ENCODE measurements at regions not wholly inside any gene's neighbourhood (a gene's known extent, or its start where the extent isn't known, plus 50 kb on each side); places are given as distances from the start of the nearest gene placed in this dataset.

- DNase-seq (ENCODE audit: low read depth in 4 of 4, low spot score in 1 of 4), result no peak
These were observed 147.8 kb downstream of the EN1 start for GRCh38 chr2:118699447-118700175.

- no peak for DNase-seq (ENCODE audit: low read depth in 4 of 4, low spot score in 1 of 4)
These were observed 148.9 kb downstream of the EN1 start for GRCh38 chr2:118698564-118698963.

GRCh38 chr2:118697781-118698180 is 149.7 kb downstream of the EN1 start:
- no peak for DNase-seq (ENCODE audit: low read depth in 4 of 4, low spot score in 1 of 4)

DNA sequence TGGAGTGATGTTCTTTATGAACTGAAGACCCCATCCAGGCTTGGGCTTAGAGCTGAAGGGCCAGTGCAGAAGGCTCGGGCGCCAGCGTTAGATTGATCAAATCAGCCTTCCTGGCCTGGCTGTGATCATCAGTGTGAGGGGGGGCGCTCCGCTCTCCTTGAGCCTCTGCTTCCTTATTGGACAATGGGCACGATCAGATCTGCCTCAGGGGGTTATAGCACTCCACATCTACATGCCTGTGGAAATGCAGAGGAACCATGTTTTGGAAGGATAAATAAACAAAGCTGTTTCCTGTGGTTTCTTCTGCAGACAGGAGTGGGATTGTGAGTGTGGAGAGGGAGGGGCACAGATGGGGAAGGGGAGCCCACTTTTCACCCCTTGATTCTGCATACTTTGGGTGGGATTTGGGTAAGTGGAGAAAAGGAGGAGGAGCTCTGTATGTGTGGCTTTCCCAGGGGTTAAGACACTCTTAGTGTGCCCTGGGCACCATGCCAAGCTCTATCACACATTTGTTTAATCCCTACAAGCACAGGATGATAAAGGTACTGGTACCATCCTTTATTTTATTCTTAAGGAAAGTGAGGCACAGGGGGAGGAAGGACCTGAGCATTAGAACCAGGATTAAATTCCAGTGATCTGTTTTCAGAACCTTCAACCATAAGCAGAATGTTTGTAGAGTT is 150.5 kb downstream of the EN1 start:
- no peak for DNase-seq (ENCODE audit: low read depth in 4 of 4, low spot score in 1 of 4)

DNA sequence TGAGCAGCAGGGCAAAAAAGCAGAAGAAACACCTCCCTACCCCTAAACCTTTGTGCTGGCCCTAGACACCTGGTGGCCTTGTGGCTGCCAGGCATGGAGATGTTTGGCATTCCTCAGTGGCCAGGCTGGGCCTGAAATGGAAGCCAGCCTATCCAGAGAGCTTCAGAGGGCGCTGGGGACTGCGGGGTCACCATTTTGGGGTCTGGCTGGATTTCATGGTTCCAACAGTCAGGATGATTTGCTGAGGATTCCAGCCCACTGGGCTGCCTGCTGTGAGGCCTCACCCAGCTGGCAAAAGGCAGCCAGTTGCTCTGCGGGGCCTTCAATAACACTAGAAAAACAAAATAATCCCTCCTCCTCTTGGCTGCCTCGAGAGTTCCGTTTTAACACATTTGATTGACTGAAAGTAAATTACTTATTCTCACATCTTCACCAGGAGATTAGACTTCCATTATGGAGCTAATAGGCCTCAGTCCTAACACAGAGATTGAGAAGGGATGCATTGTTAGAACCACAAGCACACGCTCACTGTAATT is 154.1 kb downstream of the EN1 start:
- DNase-seq (ENCODE audit: low read depth in 4 of 4, low spot score in 1 of 4), result no peak

DNA sequence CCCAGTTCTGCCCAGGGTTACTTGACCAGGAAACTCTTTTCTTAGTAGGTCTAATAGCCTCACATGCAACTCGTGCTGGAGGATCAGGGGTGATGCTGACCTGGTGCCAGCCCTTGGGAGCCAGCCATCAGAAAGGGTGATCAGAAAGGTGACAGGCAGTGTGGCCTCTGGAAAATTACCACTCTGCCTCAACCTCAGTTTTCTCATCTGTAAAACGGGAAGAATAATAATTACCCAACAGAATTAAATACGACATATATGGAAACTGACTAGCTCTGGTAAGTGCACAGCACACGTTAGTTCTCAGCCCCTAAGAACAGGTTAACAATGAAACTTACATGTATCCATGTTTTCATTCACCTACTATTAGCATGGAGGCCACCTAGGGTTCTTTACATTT is 157.6 kb downstream of the EN1 start:
- DNase-seq (ENCODE audit: low read depth in 4 of 4, low spot score in 1 of 4), result no peak

DNA sequence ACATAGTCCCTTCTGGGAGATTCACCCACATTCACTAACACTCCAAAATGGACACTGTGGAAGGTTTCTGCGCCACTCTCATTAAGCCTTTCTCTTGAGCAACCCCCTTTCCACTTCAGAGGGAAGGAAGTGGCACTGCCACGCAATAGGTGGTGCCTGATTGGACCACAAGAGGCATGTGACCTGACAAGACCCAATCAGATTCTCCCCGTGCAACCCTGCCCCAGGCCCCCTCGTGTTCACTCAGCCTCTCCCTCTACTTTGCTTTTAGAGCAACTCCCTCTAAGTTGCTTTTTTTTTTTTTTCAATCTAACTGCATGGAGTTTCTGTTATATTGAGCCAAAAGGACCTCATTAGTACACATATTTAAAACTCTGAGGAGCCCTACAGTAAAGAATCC is 158.0 kb downstream of the EN1 start:
- no peak for DNase-seq (ENCODE audit: low read depth in 4 of 4, low spot score in 1 of 4)

DNA sequence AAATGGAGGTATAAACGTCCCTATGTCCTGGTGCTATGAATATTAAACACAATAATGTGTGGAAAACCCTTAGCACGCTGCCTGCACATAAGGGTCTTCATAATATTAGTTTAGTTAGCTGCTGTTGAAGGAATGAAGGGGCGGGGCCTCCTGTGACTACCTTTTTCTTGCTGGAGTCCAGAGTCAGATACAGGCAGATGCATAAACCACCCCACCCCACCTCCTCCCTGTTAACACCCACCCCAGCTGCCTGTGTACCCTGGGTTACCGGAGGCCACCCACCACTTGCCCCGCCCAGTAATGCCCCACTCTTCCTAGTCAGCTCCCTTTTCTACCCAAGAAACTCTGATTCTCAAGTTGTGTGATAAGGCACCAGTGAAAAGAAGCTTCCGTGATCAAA is 158.4 kb downstream of the EN1 start:
- no peak for DNase-seq (ENCODE audit: low read depth in 4 of 4, low spot score in 1 of 4)

- no peak for DNase-seq (ENCODE audit: low read depth in 4 of 4, low spot score in 1 of 4)
These were observed 159.8 kb downstream of the EN1 start for GRCh38 chr2:118687698-118688097.

DNA sequence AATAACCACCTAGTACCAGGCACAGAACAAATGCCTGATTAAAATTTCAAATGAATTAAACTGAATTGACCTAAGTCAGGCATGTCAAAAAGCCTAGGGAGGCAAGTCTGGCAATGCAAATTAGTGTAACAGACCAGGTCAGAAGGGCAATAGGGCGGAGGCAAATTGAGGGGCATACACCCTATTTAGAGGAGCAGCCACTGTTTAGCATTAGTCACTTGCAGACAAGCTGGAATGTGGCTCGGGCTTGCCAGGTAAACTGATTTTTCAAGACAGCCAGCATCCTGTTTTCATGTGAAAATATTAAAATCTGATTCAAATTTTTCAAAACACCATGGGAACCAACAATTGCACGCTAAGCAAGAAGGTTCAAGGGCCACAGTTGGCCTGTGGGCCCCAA is 160.3 kb downstream of the EN1 start:
- no peak for DNase-seq (ENCODE audit: low read depth in 4 of 4, low spot score in 1 of 4)

- DNase-seq (ENCODE audit: low read depth in 4 of 4, low spot score in 1 of 4), result no peak
These were observed 161.1 kb downstream of the EN1 start for GRCh38 chr2:118686346-118686745.

GRCh38 chr2:118683460-118683859 is 164.0 kb downstream of the EN1 start:
- no peak for DNase-seq (ENCODE audit: low read depth in 4 of 4, low spot score in 1 of 4)

DNA sequence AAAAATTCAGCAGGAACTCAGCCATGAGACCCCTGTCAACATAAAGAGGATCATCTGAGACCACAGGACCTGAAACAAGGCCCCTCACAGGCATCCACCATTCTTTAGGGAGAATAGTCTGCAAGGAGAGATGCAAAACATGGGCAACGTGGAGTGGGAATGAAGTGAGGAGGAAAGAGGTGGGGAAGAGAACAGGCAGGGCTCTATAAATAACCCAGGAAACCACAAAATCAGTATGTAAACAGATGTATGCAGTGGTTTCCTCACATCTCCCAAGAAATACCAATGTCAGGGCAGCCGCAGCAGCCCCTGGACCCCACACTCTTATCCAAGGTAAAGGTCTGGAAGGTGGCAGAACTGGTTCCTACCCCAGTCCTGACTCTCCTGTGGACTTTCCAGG is 168.5 kb downstream of the EN1 start:
- no peak for DNase-seq (ENCODE audit: low read depth in 4 of 4, low spot score in 1 of 4)

GRCh38 chr2:118677546-118677945 is 169.9 kb downstream of the EN1 start:
- DNase-seq (ENCODE audit: low read depth in 4 of 4, low spot score in 1 of 4), result no peak

GRCh38 chr2:118675531-118675930 is 171.9 kb downstream of the EN1 start:
- no peak for DNase-seq (ENCODE audit: low read depth in 4 of 4, low spot score in 1 of 4)

DNA sequence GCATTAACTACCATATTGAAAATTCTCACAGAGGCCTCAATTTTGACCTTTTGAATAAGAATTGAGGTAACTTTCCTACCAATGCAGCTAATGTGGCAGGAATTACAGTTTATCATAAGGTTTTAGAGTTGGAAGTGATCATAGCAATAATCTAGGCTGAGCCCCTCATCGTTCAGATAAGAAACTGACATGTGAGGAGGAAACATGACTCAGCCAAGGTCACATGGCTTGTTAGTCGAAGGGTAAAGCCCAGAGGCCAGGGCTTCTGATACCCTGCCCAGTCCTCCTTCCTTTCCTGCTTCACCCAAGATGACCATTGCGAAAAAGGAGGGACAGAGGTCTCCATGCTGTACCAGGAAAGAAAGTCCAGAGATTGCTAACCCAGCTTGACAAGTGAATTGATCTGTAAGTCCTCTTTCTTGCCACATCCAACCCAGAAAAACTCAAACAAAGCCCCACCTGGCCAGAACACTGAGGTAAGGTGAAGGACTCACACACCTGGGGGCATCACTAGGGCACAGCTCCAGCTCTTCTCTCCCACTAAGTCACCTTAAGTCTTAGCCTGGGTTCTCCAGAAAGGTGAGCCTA is 174.8 kb downstream of the EN1 start:
- DNase-seq (ENCODE audit: low read depth in 4 of 4, low spot score in 1 of 4), result no peak

GRCh38 chr2:118671701-118672454 is 175.6 kb downstream of the EN1 start:
- DNase-seq (ENCODE audit: low read depth in 4 of 4, low spot score in 1 of 4), result no peak

DNA sequence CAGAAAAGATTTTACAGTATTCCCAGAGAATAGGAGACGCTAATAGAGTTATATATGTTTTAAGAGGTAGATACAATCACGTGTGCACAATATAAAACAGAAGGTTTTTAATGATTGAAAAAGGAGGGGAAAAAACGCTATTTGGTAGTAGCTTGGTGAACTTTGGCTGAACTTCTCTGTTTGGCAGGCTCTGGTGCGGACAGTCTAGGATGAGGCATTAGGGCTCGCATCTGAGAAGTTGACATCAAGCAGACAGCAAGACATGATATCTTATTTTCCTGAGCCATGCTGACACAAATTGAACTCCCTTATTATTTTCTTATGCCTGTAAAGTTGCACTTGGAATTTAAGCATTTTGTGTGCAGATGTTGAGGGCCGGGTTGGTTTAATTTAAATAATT is 176.6 kb downstream of the EN1 start:
- no peak for DNase-seq (ENCODE audit: low read depth in 4 of 4, low spot score in 1 of 4)

DNA sequence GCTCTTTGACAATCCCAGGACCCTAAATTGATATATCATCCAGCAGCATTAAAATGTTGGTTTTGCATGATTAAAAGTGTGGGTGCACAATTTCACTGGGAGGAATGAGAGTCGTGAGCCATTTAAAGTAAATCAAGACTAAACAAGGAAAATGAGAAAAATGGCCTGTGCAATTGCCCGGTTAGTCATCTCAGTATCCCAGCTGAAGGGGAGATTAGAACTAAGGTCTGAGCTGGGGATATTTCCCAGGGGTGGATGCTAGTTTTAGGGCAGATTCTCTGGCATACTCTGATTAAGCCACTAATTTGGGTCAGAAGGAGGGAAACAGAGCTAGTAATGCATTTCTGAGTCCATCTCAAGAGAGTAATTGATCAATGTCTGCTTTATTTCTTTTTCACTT is 177.2 kb downstream of the EN1 start:
- no peak for DNase-seq (ENCODE audit: low read depth in 4 of 4, low spot score in 1 of 4)

GRCh38 chr2:118669654-118670053 is 177.8 kb downstream of the EN1 start:
- no peak for DNase-seq (ENCODE audit: low read depth in 4 of 4, low spot score in 1 of 4)
